Gastroesophageal sphincter (tissue), 4 donors: ENCODE measurements at regions not wholly inside any gene's neighbourhood (a gene's known extent, or its start where the extent isn't known, plus 50 kb on each side); places are given as distances from the start of the nearest gene placed in this dataset.

ENCODE experiments used
- ATAC-seq: fragments of 150-250 bp; one replicate; pipeline ENCODE4 v1.9.1; 2016; ENCODE audit warnings: mild to moderate bottlenecking, moderate library complexity
- H3K27ac ChIP-seq, 4 donors: fragments of 200-600 bp; sonication (generic) in 3 of 4; 1 replicate in 3 of 4; 2 replicates in 1 of 4; pipeline ENCODE4 v1.5.1; 2016 to 2019
- H3K27me3 ChIP-seq: fragments of 200-600 bp; sonication (generic); one replicate; pipeline ENCODE4 v1.5.1; 2019
- H3K36me3 ChIP-seq, 2 donors: fragments of 200-600 bp; sonication (generic); one replicate each; pipeline ENCODE4 v1.5.1; 2019; ENCODE audit warnings: control low read depth in 1 of 2
- H3K4me1 ChIP-seq, 3 donors: fragments of 200-600 bp; sonication (generic); 1 replicate in 2 of 3; 2 replicates in 1 of 3; pipeline ENCODE4 v1.5.1; 2016 to 2019; ENCODE audit warnings: control low read depth in 2 of 3
- H3K4me3 ChIP-seq, 2 donors: fragments of 200-600 bp; sonication (generic); one replicate each; pipeline ENCODE4 v1.5.1; 2019; ENCODE audit warnings: mild to moderate bottlenecking in 1 of 2, moderate library complexity in 1 of 2
- H3K9me3 ChIP-seq, 3 donors: fragments of 200-600 bp; sonication (generic); one replicate each; pipeline ENCODE4 v1.5.1; 2017 to 2019; ENCODE audit warnings: control low read depth in 2 of 3
- CTCF ChIP-seq, 4 experiments: fragments of 200-600 bp in 2 of 4; fragments of 450-650 bp in 2 of 4; sonication (generic) in 1 of 4; IDR thresholded peaks; one replicate each; pipeline ENCODE4 v1.5.1; 2017 to 2019; ENCODE audit warnings: antibody characterized with exemption in 4 of 4, mild to moderate bottlenecking in 2 of 4, moderate library complexity in 2 of 4
- EP300 ChIP-seq: sonication (generic); formaldehyde crosslinking; IDR thresholded peaks from one replicate; pipeline ENCODE4 v1.6.1; 2017; ENCODE audit warnings: antibody characterized with exemption, mild to moderate bottlenecking
- POLR2A ChIP-seq, 2 donors: fragments of 450-650 bp; IDR thresholded peaks; one replicate each; pipeline ENCODE4 v1.6.1; 2017; ENCODE audit warnings: antibody characterized with exemption in 2 of 2, mild to moderate bottlenecking in 2 of 2, moderate library complexity in 1 of 2
- POLR2AphosphoS5 ChIP-seq: sonication (generic); formaldehyde crosslinking; IDR thresholded peaks from one replicate; pipeline ENCODE4 v1.6.1; 2017; ENCODE audit warnings: antibody characterized with exemption
- WGBS, 2 donors: methylation state at CpG; one replicate each; pipeline ENCODE4 v1.1.5; 2018; ENCODE audit warnings: low coverage in 1 of 2; 5-methylcytosine and 5-hydroxymethylcytosine counted together

DNA sequence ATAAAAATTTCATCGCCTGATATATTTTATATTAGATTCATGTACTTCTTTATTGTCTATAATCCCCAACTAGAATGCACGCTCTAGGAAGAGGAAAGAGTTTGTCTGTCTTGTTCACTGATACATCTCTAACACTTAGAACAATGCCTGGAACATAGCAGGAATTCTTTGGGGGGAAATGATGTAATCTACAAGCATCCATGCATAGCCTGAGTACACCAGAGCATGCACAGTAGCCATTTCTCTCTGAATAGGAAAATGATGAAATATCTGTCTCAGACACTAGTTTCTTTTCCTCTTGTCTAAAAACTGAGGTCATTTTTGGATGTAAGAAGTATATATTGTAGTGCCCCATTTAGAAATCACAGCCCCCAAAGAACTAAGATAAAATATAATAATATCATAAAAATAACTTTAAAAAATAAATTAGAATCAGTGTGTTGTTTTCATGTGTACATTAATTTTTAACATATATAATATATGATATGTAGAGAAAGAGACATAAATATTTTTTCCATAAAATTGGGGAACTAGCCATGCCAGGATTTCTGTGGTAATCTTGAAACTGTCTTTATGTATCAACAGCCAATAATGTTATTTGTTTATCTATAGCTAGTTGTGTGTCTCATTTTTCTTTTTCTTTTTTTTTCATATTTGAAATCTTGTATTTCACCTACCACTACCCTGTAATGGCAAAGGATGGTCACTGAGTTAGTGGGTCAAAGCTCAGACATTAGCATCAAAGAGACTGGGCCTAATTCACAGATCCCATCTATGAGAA is 155.6 kb upstream of the TMCC3 start:
- no peak overlapping the region for H3K4me3 ChIP-seq
- H3K9me3 ChIP-seq, result no peaks in the 10 kb centered on the region
- WGBS, 2 donors, result 57 to 60% methylated on average over 2 of the region's 2 CpGs
- TF ChIP-seq POLR2A (IDR thresholded peaks at IDR 0.05), result no peak
- TF ChIP-seq POLR2AphosphoS5, result no peak
- no peak for TF ChIP-seq EP300
- peak overlapping the region in 1 of 4 donors; percentile 40 for H3K27ac ChIP-seq
- no peaks in the 10 kb centered on the region for H3K4me1 ChIP-seq
- H3K27me3 ChIP-seq, result no peaks in the 10 kb centered on the region
- H3K36me3 ChIP-seq, result no peaks in the 10 kb centered on the region
- ATAC-seq, result peak; percentile 63

- ATAC-seq, result no peak
- TF ChIP-seq CTCF (IDR thresholded peaks at IDR 0.05) (no peak), POLR2A (IDR thresholded peaks at IDR 0.05) (no peak), EP300 (no peak), POLR2AphosphoS5 (no peak)
- Histone ChIP-seq H3K9me3 (no peaks in the 10 kb centered on the region), H3K36me3 (no peaks in the 10 kb centered on the region), H3K4me1 (no peaks in the 10 kb centered on the region), H3K4me3 (no peak overlapping the region), H3K27ac (no peak overlapping the region), H3K27me3 (no peaks in the 10 kb centered on the region)
- WGBS, 2 donors, result 52 to 85% methylated on average over 2 to 3 of the region's 4 CpGs
These were observed 153.6 kb upstream of the TMCC3 start for GRCh38 chr12:94803939-94804338.

DNA sequence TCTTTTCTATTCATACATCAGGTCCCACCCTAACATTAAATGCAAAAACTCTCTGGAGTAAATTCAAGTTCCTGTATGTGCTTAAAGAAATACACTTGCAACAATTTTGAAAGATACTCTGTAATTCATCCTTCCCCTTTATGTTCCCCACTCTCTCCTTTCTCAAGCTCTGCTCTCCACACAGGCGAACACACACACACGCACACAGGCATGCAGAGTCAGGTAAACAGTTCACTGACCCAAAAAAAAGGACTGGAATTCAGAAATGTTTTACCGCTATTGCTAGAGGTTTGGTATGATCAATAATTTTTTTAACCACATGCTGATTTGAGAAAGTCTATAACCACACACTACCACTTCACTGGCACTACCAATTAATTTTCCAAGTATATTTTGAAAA is 152.4 kb upstream of the TMCC3 start:
- Histone ChIP-seq H3K9me3 (no peaks in the 10 kb centered on the region), H3K4me3 (no peak overlapping the region), H3K4me1 (no peaks in the 10 kb centered on the region), H3K27ac (no peak overlapping the region), H3K36me3 (no peaks in the 10 kb centered on the region), H3K27me3 (no peaks in the 10 kb centered on the region)
- 79 to 83% methylated on average over 3 of the region's 3 CpGs for WGBS, 2 donors
- no peak for ATAC-seq
- TF ChIP-seq EP300 (no peak), POLR2AphosphoS5 (no peak), CTCF (IDR thresholded peaks at IDR 0.05) (no peak), POLR2A (IDR thresholded peaks at IDR 0.05) (no peak)

DNA sequence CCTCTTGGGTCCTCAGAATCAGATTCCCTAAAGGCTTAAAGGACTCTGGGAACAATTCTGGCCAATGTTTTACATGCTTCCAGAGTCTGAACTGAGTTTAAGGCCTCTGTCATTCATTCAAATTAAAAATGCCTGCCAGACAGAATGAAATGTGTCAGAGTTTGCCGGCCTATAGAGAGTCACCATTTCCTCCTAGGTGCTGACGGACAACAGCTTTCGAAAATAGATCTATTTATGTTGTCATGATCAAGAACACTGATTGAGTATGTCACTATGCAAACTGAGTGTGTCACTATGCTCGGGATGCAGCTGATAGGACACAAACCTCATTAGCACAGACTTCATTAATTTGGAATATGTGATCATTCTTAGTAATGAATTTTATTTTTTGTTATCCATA is 151.4 kb upstream of the TMCC3 start:
- WGBS, 2 donors, result 93 to 98% methylated on average over 4 of the region's 4 CpGs
- TF ChIP-seq EP300 (no peak), CTCF (IDR thresholded peaks at IDR 0.05) (no peak), POLR2A (IDR thresholded peaks at IDR 0.05) (no peak), POLR2AphosphoS5 (no peak)
- H3K4me3 ChIP-seq, result no peak overlapping the region
- H3K27ac ChIP-seq, result no peak overlapping the region
- H3K27me3 ChIP-seq, result no peaks in the 10 kb centered on the region
- H3K4me1 ChIP-seq, result no peaks in the 10 kb centered on the region
- H3K36me3 ChIP-seq, result no peaks in the 10 kb centered on the region
- no peak for ATAC-seq
- no peaks in the 10 kb centered on the region for H3K9me3 ChIP-seq

GRCh38 chr12:94799136-94799535 is 148.8 kb upstream of the TMCC3 start:
- WGBS, 2 donors, result 90 to 94% methylated on average over 2 of the region's 2 CpGs
- ATAC-seq, result no peak
- H3K9me3 ChIP-seq, result no peaks in the 10 kb centered on the region
- H3K27me3 ChIP-seq, result no peaks in the 10 kb centered on the region
- H3K4me1 ChIP-seq, result no peaks in the 10 kb centered on the region
- no peak overlapping the region for H3K27ac ChIP-seq
- H3K36me3 ChIP-seq, result no peaks in the 10 kb centered on the region
- TF ChIP-seq POLR2A (IDR thresholded peaks at IDR 0.05), result no peak
- no peak for TF ChIP-seq POLR2AphosphoS5
- no peak for TF ChIP-seq CTCF (IDR thresholded peaks at IDR 0.05)
- no peak for TF ChIP-seq EP300
- no peak overlapping the region for H3K4me3 ChIP-seq
